Anterior cingulate cortex (tissue), 58 donors: ENCODE measurements at regions not wholly inside any gene's neighbourhood (a gene's known extent, or its start where the extent isn't known, plus 50 kb on each side); places are given as distances from the start of the nearest gene placed in this dataset.
"Not testable (repeated sequence)": the region's sequence is repeated elsewhere in the genome, so short reads cannot be mapped to it uniquely, and the experiment has no call there.

Experiments
- DNase-seq, 58 donors: peaks; one replicate each; lab custom pipeline; 2025; lab: John Stamatoyannopoulos, UW

DNA sequence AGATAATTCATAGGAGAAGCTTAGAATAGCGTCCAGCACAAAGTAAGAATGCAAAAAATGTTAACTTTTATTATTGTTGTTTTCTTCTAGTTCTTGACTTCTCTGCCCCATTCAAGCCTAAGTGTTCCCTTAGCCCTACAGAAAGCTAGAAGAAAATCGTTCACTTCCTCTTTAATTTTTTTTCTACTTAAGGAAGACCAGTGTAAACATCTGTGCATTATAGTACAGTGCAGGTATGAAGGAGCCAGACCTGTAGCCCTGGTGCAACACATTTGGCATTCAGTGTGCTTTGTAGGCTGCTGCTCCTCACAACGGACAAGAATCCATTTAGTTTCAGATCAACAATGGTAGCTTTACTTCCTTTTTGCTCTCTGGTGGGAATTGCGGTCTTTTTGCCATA, 127.8 kb upstream of the SLC7A14 start:
- no peak for DNase-seq

GRCh38 chr3:170712798-170713197, 126.9 kb upstream of the SLC7A14 start:
- no peak for DNase-seq

DNA sequence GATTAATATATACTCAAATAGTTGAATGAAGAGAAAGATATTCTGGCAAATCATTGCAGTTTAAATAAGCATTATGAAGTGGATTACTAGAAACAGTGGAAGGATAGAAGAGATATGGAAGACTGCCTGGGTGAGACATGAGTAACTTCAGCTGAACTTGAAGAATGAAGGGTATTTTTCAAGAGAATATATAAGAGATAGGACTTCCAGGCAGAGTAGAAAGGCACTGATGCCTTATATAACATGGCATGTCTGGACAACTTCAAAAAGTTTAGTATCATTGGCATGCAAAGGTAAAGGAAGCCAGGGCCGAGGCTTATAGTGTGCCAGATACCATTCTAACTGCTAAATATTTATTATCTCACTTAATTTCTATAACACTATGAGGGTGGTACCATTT, 126.5 kb upstream of the SLC7A14 start:
- DNase-seq, result no peak

DNA sequence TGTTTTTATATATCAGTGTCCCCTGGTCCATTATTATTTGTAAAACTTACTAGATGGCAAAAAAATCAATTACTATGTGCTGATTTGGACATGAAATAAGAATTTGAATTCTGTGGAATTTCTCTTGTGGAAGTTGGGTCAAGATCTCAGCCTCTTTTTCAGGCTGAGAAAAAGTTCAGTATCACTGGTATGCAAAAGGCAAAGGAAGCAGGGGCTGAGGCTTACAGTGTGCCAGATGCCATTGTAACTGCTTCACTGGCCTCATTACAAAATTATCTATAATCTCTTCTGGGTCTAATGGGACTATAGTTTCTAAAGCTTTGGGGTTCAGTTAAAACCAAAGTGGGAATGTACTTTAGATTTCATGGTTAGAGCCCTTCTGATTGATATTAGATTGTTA, 125.9 kb upstream of the SLC7A14 start:
- DNase-seq, result no peak

DNA sequence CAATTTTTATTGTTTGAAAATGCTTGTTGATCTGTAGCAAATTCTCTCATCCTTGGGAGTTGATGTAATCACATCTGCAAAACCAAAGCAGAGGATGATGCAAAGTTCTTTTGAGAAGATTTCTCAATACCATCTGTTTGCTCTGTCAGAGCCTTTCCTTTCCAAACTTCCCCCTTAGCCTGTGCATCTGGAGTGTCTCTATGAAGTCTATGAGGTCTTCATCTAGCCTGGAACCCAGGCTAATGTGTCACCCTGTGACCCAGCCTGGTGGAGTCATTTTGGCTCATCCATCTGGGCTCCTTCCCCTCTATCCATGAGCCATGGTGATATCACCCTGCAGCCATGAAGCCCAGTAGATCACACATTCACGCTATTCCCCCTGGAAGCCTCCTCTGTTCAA, 123.2 kb upstream of the SLC7A14 start:
- DNase-seq, result no peak

- no peak for DNase-seq
Observed at GRCh38 chr3:170707899-170708298, 122.0 kb upstream of the SLC7A14 start.

- no peak for DNase-seq
Observed at GRCh38 chr3:170705131-170705530, 119.3 kb upstream of the SLC7A14 start.

- no peak for DNase-seq
Observed at GRCh38 chr3:170703121-170703588, 117.3 kb upstream of the SLC7A14 start.

- peak in 1 of 58 donors; percentile 9 for DNase-seq
Observed at GRCh38 chr3:170701696-170702678, 116.1 kb upstream of the SLC7A14 start.

DNA sequence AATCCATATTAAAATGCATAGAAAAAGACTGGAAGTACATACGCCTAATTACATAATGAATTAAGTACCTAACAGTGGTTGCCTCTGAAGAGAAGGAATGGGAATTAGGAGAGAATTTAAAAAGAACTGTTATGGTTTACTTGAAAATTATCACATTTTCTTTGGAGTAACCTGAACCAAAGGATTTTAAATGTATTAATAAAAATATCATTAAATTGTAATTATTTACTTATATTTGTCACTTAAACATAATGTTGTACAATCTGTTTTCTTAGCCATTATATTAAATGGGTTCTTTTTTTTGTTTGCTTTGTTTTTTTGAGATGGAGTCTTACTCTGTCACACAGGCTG, 114.2 kb upstream of the SLC7A14 start:
- no peak for DNase-seq

DNA sequence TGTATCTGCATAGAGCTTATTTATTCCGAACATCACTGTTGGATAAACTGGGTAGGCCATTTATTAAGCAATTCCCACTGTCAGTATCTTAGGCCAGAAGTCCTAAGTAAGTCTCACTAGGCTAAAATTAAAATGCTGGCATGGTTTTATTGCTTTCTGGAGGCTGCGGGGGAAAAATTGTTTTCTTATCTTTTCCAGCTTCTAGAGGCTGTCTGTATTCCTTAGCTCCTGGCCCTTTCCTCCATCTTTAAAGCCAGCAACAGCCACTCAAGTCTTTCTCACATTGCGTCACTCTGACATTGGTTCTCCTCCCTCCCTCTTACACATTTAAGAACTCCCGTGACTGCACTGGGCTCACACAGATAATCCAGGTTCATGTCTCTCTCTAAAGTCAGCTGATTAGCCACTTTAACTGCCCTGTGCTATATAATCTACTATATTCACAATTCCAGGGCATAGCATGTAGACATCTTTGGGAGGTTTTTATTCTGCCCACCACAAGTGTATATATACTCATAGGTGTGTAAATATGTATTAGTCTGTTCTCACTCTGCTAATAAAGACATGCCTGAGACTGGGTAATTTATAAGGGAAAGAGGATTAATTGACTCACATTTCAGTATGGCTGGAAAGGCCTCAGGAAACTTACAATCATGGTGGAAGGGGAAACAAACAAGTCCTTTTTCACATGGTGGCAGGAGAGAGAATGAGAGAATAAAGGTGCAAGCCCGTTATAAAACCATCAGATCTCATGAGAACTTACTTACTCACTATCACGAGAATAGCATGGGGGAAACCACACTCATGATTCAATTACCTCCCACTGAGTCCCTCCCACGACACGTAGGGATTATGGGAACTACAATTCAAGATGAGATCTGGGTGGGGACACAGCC, 113.5 kb upstream of the SLC7A14 start:
- DNase-seq, result no peak

DNA sequence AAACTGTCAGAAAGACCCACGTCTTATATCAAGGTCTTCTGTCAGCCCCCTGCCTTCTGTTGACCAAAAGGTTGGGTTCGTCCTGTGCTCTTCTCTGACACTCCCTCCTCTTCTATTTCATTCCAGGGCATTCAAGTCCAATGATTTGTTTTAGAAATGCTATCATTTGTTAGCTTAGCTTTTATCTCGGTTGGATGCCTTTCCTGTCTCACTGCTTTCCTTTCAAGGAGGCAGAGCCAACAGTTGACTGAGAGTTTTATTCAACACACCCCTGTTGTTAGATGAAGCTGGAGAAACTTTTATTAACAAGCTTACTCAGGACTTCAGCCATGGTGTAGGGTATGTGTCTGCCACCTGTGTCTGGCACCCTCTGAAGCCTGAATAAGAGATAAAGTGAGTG, 112.0 kb upstream of the SLC7A14 start:
- no peak for DNase-seq

DNA sequence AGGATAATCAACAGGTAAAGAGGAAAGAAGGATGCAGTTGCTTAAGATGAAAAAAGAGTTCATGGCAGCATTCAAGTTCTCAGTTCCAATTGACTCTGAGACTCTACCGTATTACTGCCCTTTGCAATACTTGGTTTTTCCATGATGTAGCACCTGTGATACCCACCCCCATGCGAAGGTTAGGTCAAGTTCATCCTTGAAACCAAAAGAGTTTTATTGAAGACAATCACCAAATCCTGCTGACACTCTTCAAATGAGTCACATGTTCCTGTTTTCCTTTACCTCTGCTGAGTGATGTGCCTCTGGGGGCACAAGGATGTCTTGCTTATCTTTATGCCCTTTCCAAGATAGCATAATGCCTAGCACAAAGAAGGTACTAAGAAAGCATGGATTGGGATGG, 111.3 kb upstream of the SLC7A14 start:
- DNase-seq, result no peak

DNA sequence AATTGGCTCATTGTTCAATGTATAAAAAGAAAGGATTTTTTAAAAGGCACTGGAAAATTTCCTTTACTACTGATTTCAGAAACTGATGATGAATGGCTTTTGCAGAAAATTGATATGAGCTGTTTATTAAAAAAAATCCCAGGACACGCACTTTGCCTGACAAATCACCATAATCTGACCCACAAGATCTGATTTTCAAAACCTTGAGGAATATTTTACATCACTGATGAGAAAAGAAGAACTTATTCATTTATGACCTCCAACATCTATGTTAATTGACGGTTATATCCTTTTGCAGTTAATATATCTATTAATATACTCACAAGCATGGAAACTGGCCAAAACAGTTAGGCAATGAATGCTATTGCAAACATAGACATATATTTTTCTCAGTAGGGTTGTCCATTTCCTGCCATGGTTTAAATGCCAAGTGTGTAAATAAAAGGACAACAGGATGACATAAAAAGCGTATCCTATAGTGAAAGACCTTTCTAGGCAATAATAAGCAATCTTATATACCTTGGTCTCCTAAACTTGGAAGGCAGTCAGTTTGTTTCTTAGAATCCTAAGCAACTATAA, 109.7 kb upstream of the SLC7A14 start:
- no peak for DNase-seq

DNA sequence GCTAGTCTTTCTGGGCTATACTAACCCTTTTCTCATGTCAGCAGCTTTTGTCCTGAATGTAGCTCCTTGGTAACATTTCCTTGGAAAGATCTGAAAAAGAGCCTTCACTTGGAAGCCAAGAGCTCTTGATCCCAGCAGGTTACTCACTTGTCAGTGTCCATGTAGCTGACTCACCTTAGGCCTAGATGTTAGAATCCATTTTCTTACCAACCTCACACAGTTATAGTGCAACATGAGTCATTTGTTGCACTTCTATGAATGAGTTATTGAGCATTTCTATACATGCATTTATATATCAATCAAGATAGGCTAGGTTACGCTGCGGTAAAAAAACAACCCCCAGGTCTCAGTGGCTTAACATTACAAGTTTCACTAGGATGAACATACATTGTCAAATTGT, 106.8 kb upstream of the SLC7A14 start:
- no peak for DNase-seq

DNA sequence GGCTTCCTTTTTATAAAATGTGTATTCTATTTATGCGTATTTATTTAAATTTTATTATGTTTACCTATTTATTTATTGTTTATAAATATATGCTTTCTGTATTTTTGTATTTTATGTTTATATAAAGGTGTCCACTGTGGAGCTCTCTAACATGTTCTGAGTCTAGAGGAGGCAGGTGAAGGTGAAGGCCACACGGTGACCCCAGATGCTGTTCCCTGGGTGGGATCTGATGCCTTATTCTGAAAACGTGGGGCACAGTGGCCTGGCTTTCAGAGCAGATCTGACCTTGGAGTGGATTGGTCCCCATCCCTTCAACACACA, 104.7 kb upstream of the SLC7A14 start:
- DNase-seq, result no peak

DNA sequence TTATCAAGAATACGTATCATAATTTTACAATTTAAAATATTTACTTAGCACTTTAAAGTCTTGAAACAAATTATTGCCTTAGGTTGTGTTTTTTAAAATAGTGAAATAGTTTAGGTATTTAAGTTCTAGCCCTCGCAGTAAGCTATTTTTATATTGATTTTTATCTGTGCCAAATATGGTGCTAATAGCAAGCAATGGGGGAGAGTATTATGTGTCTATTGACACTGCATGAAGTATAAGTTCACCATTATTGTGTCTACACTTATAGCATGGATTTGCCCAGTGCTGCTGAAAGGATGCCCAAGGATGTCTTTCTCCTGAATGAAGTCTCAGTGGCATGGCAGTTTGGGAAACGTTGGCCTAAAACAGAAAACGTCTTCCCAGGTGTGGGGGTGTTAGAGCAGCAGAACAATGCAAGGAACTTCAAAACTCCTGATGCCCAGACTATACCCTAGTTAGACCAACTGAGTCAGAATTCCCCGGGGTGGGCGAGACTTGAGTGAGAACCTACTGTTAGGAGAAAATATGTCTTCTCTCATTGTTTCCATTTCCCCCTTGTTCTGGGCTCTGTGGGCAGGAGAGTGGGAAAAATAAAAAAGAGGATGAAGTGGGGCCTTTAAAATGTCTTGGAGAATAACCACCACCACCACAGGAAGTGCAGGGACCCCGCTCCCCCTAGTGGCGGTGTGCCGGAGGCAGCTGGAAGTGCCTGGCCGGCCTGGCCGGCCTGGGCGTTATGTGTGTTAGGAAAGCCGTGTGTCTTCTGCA, 104.2 kb upstream of the SLC7A14 start:
- DNase-seq, result peak in 50 of 58 donors; percentile 1 to 77 (median 38)

DNA sequence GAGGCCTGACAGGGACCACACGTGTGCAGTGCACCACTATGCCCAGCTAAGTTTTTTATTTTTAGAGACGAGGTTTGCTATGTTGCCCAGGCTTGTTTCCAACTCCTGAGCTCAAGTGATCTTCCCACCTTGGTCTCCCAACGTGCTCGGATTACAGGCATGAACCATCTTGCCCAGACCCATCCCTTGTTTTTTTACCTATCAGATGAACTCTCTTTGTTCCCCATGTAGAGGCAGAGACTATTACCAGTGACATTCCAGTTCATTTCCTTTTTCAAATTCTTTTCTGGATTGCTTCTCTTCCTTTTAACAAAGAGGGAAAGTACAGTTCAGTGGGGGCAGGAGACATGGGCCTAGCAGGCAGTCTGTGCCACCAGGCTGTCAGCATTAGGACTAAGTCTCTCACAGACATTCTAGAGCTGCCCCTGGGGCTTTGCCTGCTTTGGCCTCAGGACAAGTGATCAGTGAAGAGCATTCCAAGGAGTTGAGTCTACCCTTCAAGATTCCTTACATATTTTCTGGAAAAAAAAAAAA, 103.5 kb upstream of the SLC7A14 start:
- no peak for DNase-seq

DNA sequence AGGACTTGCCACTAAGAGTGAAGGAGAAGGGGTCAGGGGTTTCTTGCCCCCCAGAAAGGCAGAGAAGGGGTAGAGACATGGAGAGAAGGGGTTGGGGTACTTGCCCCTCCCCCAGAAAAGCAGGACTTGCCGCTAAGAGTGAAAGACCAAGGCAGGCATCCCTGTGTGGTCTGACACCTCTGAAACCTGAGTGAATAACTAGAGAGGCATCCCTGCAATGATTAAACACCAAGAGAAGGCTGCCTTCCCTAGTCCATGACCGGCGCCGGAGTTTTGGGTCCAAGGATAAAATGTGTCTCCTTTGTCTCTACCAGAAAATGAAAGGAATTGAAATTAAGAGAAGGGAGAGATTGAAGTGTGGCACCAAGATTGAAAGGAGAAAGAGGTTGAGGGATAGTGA, 102.3 kb upstream of the SLC7A14 start:
- DNase-seq, result not testable (repeated sequence)

DNA sequence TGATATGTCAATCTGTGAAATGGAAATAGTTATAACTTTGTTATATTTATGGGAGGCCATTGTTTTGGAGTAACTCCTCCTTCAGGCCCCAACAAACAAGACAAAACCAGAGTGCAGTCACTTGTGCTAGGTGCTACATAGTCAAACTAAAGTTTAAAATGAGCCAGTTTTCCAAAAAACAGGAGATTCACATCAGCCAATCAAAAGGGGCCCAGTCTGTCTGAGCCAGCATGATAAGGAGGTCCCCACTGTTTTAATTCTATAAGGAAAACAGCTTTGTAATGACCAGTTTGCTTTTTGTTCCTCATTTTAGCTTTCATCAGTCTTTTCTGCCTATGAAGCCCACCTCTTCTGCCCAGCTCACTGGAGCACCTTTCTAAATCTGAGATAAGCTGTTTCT, 94.7 kb upstream of the SLC7A14 start:
- no peak for DNase-seq
